Left forelimb (tissue), 1 donor: ENCODE measurements at regions not wholly inside any gene's neighbourhood (a gene's known extent, or its start where the extent isn't known, plus 50 kb on each side); places are given as distances from the start of the nearest gene placed in this dataset.

Source experiments
- DNase-seq: peaks from one replicate; pipeline ENCODE4 v3.0.0-alpha.2; 2018; ENCODE audit warnings: low spot score

GRCh38 chr13:105445796-105446195, 1089.7 kb downstream of the EFNB2 start:
- no peak for DNase-seq

DNA sequence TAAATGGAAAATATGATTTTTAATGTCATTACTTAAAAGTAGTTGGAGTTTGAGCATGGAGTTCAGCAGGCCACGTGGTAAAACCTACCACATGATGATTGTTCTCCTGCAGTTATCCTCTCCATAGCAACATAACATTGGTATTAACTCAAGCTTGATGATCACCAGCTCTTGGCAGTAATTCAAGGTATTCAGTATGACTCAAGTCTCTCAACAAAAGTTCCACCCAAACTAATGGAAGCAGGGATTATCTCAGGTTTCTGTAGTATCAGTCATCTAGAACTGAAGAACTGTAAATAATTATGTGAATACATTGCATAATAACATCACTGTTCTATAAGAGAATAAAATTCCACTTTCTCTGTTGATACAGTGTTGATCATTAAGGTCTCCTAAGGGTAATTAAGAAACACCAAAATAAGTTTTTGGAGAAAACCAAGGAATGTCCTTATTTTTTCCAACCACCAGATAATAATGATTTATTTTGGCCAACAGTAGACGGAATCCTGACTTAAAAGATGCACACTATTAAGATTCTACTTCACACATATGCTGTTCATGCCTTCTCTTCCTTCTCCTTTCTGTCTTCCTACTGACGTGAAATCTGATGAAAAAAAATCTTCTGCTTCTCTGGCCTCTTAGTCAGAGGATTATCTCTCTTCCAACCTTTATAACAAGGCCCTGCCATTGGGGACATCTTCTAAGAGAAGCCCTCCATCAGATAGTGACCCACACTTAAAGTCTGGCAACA, 1092.3 kb downstream of the EFNB2 start:
- no peak for DNase-seq

DNA sequence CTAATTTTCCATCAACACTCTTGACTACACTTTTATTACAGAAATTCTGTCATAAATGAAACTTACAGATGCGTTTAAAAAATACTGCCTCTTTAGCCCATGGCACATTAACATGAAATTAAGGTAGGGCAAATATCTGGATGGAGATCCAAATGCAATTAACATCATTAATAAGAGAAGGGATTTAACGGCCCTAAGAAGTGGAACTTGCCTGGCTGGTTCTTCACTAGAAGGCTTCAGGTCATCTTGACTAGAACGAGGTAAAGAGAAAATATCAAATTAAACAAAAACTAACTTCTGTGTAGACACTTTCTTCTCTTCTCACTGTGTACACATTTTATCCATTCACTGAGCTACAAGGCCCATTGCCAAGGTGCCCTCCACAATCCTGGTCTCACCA, 1093.4 kb downstream of the EFNB2 start:
- DNase-seq, result no peak

DNA sequence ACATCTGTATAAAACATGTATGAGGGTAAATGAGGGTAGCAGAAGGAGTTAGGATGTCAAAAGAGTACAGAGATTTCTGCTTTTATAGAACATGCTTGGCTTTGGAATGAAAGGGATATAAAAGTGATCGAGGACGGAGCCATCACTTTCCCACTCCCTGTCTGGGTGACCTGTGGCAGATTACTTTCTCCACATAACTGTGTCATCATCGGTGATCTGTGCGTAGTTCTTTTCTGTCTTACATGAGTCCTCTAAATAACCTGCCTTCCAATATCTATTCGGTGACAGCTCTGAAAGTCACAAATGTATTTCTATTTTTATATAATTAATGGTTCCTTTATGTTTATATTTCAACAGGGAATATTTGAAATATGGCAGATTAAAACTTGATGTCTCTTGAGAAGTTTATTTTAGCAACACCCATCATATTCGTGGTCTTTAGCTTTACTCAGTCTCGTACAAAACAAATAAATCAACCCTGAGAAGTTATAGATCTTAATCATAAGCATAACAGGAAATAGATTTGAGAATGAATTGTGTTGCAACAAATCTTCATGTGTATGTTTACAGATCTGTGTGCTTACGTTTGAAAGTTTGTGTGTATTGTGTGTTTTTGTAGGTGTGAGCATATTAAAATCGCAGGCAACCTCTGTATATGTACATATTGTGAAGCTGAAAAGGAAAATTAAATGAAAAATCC, 1094.3 kb downstream of the EFNB2 start:
- DNase-seq, result no peak

GRCh38 chr13:105436943-105437342, 1098.5 kb downstream of the EFNB2 start:
- no peak for DNase-seq

GRCh38 chr13:105432438-105432837, 1103.0 kb downstream of the EFNB2 start:
- no peak for DNase-seq

DNA sequence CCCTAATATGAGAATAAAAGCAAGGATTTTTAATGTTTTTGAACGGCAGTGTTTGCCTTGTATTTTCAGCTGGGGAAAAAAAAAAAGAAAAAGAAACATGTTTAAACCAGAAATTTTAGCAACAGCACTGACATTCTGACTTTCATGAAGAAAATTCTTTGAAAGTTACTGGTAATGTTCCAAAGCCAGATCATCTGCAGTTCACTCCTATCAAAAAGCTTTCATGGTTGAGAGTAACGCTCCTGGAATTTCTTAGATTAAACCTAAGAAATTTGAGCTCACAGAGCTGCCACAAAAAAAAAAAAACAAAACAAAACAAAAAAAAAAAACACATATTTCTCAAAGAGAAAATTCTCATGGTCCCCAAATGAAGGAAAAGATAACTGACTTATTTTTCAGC, 1106.7 kb downstream of the EFNB2 start:
- no peak for DNase-seq

- DNase-seq, result no peak
Observed at GRCh38 chr13:105426441-105426840, 1109.0 kb downstream of the EFNB2 start.

DNA sequence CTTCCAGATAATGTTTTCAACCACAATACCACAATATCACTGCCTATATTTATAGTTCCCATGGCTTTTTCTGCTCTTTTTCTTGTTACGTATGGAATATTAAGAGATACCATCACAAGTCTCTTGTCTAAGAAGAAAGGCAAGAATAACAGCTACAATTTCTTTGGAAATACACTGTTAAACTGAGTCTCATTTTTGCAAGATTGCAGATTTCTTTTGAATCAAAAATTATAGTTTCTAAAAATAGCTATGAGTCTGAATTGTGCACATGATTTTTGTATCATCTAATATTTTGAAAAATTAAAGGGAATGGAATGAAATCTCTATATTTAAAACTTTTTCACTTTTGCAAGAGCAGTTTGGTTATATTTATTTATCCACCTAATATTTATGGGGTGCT, 1120.8 kb downstream of the EFNB2 start:
- DNase-seq, result no peak

DNA sequence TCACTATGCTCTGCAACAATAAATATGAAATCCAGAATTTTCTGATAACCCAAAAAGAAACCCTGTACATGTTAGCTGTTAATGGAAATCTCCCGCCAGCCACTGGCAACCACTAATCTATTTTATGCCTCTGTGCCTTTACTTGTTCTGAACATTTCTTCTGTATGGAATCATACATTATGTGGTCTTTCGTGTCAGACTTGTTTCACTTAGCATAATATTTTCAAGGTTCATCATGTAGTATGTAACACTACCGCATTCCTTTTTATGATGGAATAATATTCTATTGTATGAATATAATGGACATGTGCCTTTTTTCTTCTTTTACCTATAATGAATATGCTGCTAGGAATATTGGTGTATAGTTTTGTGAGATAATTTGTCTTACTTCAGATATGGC, 1123.3 kb downstream of the EFNB2 start:
- no peak for DNase-seq

DNA sequence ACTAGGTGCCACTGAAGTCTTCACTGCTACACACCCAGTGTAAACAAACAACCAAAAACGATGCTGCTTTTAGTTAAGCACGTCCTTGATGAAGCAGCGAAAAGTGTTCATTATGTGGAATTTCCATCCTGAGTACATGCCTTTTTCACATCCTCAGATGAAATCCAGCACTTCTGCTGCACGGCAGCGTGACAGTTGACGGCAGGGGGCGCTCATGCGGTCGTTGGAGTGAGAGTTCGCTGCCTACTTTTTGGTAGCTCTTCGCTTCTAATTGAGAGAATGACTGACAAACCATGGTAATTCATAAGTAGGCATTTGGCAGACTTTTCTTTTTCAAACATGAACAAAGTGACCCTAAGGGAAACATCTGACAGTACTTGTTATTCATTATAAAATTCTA, 1124.9 kb downstream of the EFNB2 start:
- no peak for DNase-seq

DNA sequence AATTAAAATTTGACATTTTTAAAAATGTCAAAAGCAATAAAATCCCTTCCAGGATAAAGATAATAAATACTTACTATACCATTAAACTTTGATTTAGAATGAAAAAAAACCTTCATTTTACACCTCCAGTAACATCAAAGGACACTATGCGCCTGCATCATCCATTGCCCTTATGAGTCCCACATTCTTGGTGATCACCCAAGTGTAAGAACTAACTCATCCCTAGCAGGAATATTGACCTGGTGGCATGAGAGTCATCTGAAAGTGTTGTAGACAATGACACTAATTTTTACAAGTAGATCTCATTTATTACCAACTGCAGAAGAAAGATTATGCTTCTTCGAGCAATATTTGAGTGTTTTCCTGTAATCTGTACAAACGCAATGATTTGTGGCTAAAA, 1128.9 kb downstream of the EFNB2 start:
- no peak for DNase-seq

- DNase-seq, result no peak
Observed at GRCh38 chr13:105403086-105403485, 1132.4 kb downstream of the EFNB2 start.

- no peak for DNase-seq
Observed at GRCh38 chr13:105395041-105395440, 1140.4 kb downstream of the EFNB2 start.

DNA sequence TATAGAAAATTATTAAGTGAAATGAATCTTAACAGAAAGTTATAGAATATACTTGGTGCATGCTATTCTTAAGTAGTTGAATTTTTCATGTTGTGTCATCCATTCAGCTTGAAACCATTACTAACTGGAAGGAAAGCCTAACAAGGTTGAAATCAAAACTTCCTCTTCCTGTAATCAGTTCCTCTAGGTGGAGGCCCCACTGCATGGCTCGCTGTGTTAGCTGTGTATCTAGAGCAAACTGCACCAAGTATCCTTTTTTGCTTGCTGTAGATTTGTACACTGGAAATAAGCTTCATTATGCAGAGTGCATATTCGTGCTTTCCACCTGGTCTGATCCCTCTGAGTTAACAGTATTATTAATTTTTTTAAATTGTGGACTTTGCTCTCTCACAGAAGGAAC, 1146.1 kb downstream of the EFNB2 start:
- no peak for DNase-seq

- no peak for DNase-seq
Observed at GRCh38 chr13:105377452-105377851, 1158.0 kb downstream of the EFNB2 start.

DNA sequence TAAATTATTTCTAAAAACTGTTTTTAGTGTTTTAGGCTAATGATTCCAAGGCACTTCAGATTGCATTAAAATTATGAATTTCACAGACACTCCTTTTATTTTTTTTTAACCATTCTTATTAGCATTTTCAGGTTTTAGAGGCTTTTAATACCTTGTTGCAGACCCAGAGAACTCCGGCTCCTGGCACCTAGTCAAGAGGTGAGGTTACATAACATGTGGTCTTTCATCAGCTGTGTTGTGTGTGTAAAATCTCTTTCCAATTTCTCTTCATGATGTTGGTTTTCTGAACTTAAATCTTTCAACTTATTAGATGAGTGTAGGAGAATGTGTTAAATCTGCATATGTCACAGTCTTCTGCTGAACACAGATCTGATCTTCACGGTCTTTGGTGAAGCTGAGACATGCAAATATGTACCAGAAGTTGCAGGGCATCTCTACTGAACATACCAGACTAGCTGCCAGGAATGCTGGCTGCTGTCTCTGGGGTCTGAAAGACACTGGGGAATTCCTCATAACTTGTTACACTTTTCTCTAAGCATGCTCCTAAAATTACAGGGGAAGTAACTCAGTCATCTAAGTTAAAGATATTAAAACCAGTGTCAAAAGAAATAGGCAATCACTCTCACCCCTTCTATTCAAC, 1165.3 kb downstream of the EFNB2 start:
- no peak for DNase-seq

GRCh38 chr13:105368781-105369180, 1166.7 kb downstream of the EFNB2 start:
- no peak for DNase-seq

- no peak for DNase-seq
Observed at GRCh38 chr13:105365831-105366230, 1169.6 kb downstream of the EFNB2 start.

DNA sequence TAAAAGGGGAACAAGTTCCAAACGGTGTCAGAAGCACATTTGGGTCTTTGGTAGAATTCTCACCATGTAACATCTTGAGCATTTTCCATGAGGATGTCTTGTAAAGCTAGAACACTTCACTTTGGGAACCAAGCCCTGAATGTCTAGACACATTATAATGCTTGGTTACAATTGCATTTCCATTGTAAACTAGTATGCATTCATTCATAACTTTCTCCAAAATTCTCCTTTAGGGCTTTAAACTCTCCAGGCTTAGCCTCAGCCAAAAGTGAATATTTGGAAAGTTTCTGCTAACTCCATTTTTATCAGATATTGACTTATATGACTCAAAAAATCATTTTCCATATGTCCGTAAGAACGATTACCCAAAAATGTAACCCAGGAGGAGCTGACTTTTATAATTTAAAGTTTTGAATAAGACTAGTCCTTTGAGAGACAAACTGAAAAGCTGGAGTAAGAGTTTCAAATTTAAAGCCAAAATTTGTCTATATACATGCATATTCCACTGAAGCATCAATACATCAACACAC, 1170.4 kb downstream of the EFNB2 start:
- no peak for DNase-seq

DNA sequence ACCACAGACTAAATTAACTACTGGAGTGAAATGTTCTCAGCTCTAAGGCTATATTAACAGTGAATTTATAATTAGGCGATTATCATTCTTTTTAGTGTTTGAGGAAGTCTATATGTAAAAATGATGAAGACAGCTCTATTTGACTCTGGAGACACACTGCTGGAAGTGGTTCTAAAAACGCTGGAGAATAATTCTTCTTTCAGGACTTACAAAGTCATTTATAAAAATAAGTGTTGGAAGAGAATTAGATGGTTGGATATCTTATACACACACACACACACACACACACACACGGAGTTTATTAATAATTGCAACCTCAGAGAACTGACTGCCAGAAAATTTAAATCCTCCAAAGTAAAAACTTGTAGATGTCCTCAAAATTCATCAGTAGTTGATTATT, 1171.3 kb downstream of the EFNB2 start:
- DNase-seq, result no peak

DNA sequence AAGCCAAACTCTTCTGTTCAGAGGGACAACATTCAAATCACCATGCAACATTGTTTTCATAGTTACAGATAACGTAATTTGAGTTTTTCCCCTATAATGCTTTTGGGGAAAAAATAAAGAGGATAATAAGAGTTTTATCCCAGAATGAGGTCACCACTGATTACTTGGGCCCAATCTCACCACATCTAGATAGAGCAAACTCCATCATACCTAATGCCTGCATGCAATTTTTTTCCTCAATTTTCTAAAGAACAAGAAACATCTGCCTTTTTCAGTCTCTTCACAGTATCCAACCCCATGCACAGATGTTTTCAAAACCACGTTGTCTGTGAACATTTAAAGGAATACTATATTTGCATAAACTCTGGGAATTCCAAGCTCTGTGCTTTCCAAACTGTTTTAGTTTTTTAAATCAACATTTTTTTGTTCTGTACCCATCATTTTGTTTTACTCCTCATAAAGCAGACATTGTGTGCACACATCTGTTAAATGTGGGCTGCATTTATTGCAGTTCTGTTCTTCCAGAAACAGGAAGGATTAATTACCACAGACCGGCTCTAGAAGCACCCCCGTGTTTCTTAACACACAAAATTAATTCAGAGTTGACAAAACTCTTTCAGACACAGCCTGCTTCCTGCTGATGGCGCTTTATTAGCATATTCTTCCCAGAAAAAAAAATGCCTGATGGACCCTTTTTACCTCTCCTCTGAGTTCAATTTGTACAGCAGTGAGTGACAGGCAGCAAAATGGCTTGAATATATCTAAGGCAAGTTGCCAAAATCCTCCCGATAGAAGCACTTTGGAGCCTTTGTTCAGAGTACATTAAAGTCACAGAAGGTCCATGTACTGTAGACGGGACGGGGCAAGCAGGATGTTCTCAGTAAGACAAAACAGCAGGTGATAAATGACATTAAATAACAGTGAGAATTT, 1171.9 kb downstream of the EFNB2 start:
- DNase-seq, result no peak
